Fibroblast of lung (primary cell): ENCODE measurements at regions not wholly inside any gene's neighbourhood (a gene's known extent, or its start where the extent isn't known, plus 50 kb on each side); places are given as distances from the start of the nearest gene placed in this dataset.

ENCODE experiments used
- DNase-seq, 2 donors: peaks; one replicate each; pipeline versions ENCODE4 v3.0.0 to v3.0.0-alpha.2; 2010; ENCODE audit warnings: low read depth in 2 of 2
- H2AFZ ChIP-seq: 2 replicates; pipeline ENCODE4 v1.5.1; 2012; ENCODE audit warnings: low read length, control low read depth, inconsistent platforms
- H3K27ac ChIP-seq: 2 replicates; pipeline ENCODE4 v1.5.1; 2011; ENCODE audit warnings: low read length, control low read depth; ENCODE audit not compliant: insufficient read depth
- H3K27me3 ChIP-seq: 2 replicates; pipeline ENCODE4 v1.5.1; 2011; ENCODE audit warnings: mild to moderate bottlenecking, low read length; ENCODE audit not compliant: control insufficient read depth, insufficient read depth
- H3K36me3 ChIP-seq: 2 replicates; pipeline ENCODE4 v1.5.1; 2011; ENCODE audit warnings: low read length; ENCODE audit not compliant: control insufficient read depth, insufficient read depth
- H3K4me1 ChIP-seq: 2 replicates; pipeline ENCODE4 v1.5.1; 2011; ENCODE audit warnings: low read length; ENCODE audit not compliant: control insufficient read depth, insufficient read depth; ENCODE audit errors: extremely low read depth
- H3K4me2 ChIP-seq: 2 replicates; pipeline ENCODE4 v1.5.1; 2011; ENCODE audit warnings: low read length, control low read depth; ENCODE audit not compliant: insufficient read depth; ENCODE audit errors: extremely low read depth
- H3K4me3 ChIP-seq, 4 experiments: fragments of 200-600 bp in 1 of 4; sonication (generic) in 1 of 4; replicated peaks in 1 of 4; 2 replicates each; pipeline ENCODE4 v1.5.1; 2011 to 2016; ENCODE audit warnings: low read length in 4 of 4, low read depth in 3 of 4, mild to moderate bottlenecking in 3 of 4, control low read depth in 2 of 4, inconsistent platforms in 1 of 4, mixed read lengths in 1 of 4; ENCODE audit not compliant: insufficient read depth in 1 of 4; ENCODE audit errors: control extremely low read depth in 1 of 4
- H3K79me2 ChIP-seq: 2 replicates; pipeline ENCODE4 v1.5.1; 2012; ENCODE audit warnings: mild to moderate bottlenecking, low read length, inconsistent platforms; ENCODE audit not compliant: control insufficient read depth, insufficient read depth
- H3K9ac ChIP-seq: 2 replicates; pipeline ENCODE4 v1.5.1; 2011; ENCODE audit warnings: mild to moderate bottlenecking, low read length, control low read depth; ENCODE audit not compliant: insufficient read depth
- H3K9me3 ChIP-seq: 2 replicates; pipeline ENCODE4 v1.5.1; 2012; ENCODE audit warnings: low read depth, low read length; ENCODE audit not compliant: control insufficient read depth, insufficient read depth
- H4K20me1 ChIP-seq: 2 replicates; pipeline ENCODE4 v1.5.1; 2011; ENCODE audit warnings: low read length; ENCODE audit not compliant: control insufficient read depth, insufficient read depth; ENCODE audit errors: extremely low read depth
- EZH2 ChIP-seq: IDR thresholded peaks from 2 replicates; pipeline ENCODE4 v1.5.1; 2012; ENCODE audit warnings: low read length, control low read depth, mild to moderate bottlenecking; ENCODE audit errors: missing control alignments
- TF ChIP-seq, protein P1 (sequence below), 2 donors: IDR thresholded peaks in 1 of 2; conservative IDR thresholded peaks in 1 of 2; 1 replicate in 1 of 2; 2 replicates in 1 of 2; pipeline ENCODE4 v1.5.1; 2011 to 2012; ENCODE audit warnings: low read length in 2 of 2, control low read depth in 1 of 2, inconsistent platforms in 1 of 2, low read depth in 1 of 2, mild to moderate bottlenecking in 1 of 2

DNA sequence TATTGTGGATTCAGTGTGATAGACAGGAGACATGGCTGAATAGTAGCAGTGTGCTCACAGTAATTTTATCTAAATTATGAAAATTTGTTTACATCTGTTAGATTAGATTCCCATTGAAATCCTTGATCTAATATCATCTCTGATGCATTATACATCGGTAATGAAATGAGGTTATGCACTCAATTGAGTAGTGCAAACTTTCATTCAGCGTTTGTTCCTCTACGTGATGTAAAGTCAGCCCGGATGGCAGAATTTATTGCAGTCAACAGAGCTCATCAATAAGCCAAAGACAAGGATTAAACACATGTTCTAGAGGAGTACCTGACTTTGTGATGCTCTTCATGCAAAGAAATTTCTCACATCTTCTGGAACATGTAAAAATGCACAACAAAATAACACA is 549.2 kb downstream of the GOLGA6L6 start:
- no peak overlapping the region for H3K27ac ChIP-seq
- H3K9ac ChIP-seq: no peak overlapping the region
- H2AFZ ChIP-seq: no peak overlapping the region
- H3K4me3 ChIP-seq: no peak overlapping the region
- no peaks in the 10 kb centered on the region for H3K36me3 ChIP-seq
- no peak overlapping the region for H3K4me2 ChIP-seq
- no peaks in the 10 kb centered on the region for H3K9me3 ChIP-seq
- no peak for DNase-seq
- no peaks in the 10 kb centered on the region for H3K4me1 ChIP-seq
- H3K27me3 ChIP-seq: no peaks in the 10 kb centered on the region
- no peaks in the 10 kb centered on the region for H3K79me2 ChIP-seq
- no peaks in the 10 kb centered on the region for H4K20me1 ChIP-seq
- TF ChIP-seq EZH2: no peak
- TF ChIP-seq, protein P1, sequence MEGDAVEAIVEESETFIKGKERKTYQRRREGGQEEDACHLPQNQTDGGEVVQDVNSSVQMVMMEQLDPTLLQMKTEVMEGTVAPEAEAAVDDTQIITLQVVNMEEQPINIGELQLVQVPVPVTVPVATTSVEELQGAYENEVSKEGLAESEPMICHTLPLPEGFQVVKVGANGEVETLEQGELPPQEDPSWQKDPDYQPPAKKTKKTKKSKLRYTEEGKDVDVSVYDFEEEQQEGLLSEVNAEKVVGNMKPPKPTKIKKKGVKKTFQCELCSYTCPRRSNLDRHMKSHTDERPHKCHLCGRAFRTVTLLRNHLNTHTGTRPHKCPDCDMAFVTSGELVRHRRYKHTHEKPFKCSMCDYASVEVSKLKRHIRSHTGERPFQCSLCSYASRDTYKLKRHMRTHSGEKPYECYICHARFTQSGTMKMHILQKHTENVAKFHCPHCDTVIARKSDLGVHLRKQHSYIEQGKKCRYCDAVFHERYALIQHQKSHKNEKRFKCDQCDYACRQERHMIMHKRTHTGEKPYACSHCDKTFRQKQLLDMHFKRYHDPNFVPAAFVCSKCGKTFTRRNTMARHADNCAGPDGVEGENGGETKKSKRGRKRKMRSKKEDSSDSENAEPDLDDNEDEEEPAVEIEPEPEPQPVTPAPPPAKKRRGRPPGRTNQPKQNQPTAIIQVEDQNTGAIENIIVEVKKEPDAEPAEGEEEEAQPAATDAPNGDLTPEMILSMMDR (conservative IDR thresholded peaks at IDR 0.05 in 1 of 2, IDR thresholded peaks at IDR 0.05 in 1 of 2; ENCODE audit: low read depth in 1 of 2, low read length in 2 of 2): no peak

DNA sequence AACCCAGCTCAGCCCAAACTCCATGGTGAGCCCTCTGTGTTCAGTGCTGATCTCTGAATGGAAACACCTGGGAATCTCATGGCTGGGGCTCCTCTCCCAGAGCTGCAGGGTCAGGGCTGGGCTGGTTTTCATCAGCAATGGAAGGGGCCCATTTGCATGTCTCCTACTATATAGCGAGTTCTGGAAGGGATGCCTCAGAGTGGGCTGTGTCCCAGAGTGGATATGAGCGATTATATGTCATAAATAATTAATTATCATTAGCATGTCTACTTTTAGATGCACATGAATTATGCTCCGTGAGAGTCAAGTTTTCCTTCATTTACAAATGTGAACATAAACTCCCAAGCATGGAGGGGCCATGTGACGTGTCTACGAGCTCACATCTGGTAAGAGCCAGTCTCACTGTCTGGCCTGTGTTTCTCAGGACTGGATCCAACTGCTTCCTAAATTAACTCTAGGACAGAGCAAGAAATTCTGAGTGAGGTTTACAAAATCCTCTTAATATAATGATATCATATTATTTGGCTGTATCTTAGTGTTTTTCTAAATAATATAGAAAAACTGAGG is 553.4 kb downstream of the GOLGA6L6 start:
- no peaks in the 10 kb centered on the region for H4K20me1 ChIP-seq
- no peak overlapping the region for H3K4me3 ChIP-seq
- TF ChIP-seq EZH2: no peak
- TF ChIP-seq, protein P1 (conservative IDR thresholded peaks at IDR 0.05 in 1 of 2, IDR thresholded peaks at IDR 0.05 in 1 of 2; ENCODE audit: low read depth in 1 of 2, low read length in 2 of 2): no peak
- DNase-seq: no peak
- no peaks in the 10 kb centered on the region for H3K9me3 ChIP-seq
- no peak overlapping the region for H3K27ac ChIP-seq
- no peak overlapping the region for H3K4me2 ChIP-seq
- H3K36me3 ChIP-seq: no peaks in the 10 kb centered on the region
- H3K9ac ChIP-seq: no peak overlapping the region
- no peak overlapping the region for H2AFZ ChIP-seq
- H3K4me1 ChIP-seq: no peaks in the 10 kb centered on the region
- no peaks in the 10 kb centered on the region for H3K79me2 ChIP-seq
- no peaks in the 10 kb centered on the region for H3K27me3 ChIP-seq

DNA sequence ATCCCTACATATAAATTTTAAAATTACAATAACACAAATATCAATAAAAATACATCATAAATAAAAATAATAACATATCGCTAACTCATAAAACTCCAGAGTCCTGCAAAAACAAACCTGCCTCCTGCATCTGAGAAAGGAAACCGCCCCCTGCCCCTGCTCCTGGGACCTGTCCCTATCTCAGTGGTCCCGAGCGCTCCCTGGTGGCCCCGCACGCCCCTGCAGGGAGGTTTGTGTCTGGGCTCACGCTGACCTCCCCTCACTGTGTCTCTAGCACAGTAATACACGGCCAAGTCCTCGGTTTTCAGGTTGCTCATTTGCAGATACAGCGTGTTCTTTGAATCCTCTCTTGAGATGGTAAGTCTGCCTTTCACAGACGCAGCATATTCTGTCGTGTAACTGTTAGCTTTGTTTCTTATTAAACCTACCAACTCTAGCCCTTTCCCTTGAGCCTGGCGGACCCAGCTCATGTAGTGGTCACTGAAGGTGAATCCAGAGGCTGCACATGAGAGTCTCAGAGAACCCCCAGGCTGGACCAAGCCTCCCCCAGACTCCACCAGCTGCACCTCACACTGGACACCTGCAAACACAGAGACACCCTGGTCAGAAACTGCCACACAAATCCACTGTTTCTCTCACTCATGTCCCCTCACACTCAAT is 554.1 kb downstream of the GOLGA6L6 start:
- no peak overlapping the region for H3K9ac ChIP-seq
- DNase-seq: no peak

More for the DNA sequence above, 554.1 kb downstream of the GOLGA6L6 start:
- no peak overlapping the region for H3K27ac ChIP-seq
- no peak overlapping the region for H3K4me2 ChIP-seq
- H3K79me2 ChIP-seq: no peaks in the 10 kb centered on the region
- H3K27me3 ChIP-seq: no peaks in the 10 kb centered on the region
- no peak overlapping the region for H2AFZ ChIP-seq
- H3K9me3 ChIP-seq: no peaks in the 10 kb centered on the region
- H4K20me1 ChIP-seq: no peaks in the 10 kb centered on the region
- no peaks in the 10 kb centered on the region for H3K4me1 ChIP-seq
- H3K4me3 ChIP-seq: no peak overlapping the region
- no peaks in the 10 kb centered on the region for H3K36me3 ChIP-seq
- TF ChIP-seq, protein P1 (conservative IDR thresholded peaks at IDR 0.05 in 1 of 2, IDR thresholded peaks at IDR 0.05 in 1 of 2; ENCODE audit: low read depth in 1 of 2, low read length in 2 of 2): no peak
- no peak for TF ChIP-seq EZH2
